HTR-8/SVneo (cell line): ENCODE measurements at regions not wholly inside any gene's neighbourhood (a gene's known extent, or its start where the extent isn't known, plus 50 kb on each side); places are given as distances from the start of the nearest gene placed in this dataset.
"Not testable (repeated sequence)": the region's sequence is repeated elsewhere in the genome, so short reads cannot be mapped to it uniquely, and the experiment has no call there.

Experiments
- DNase-seq: peaks from one replicate; pipeline ENCODE4 v3.0.0; 2011; ENCODE audit warnings: low spot score, mixed read lengths; ENCODE audit not compliant: insufficient read length
- FAIRE-seq: peaks from 2 replicates; lab custom pipeline; 2011; peaks lifted over from hg19 to GRCh38; lab: Jason Lieb, UNC

- FAIRE-seq, result no peak
Measured at GRCh38 chr7:149683898-149684297, 89.5 kb downstream of the ZNF467 start.

GRCh38 chr7:149683181-149683580 is 90.2 kb downstream of the ZNF467 start:
- DNase-seq, result no peak
- no peak for FAIRE-seq

More at GRCh38 chr7:149683898-149684297, 89.5 kb downstream of the ZNF467 start:
- no peak for DNase-seq

GRCh38 chr7:149682038-149682437 is 91.3 kb downstream of the ZNF467 start:
- FAIRE-seq, result no peak
- DNase-seq, result no peak

GRCh38 chr7:149681274-149681673 is 92.1 kb downstream of the ZNF467 start:
- FAIRE-seq (no peak), DNase-seq (no peak)

GRCh38 chr7:149680331-149681025 is 92.9 kb downstream of the ZNF467 start:
- no peak for FAIRE-seq
- DNase-seq, result no peak

GRCh38 chr7:149674728-149675385 is 98.5 kb downstream of the ZNF467 start:
- DNase-seq, FAIRE-seq: not testable (repeated sequence)

- FAIRE-seq (no peak), DNase-seq (no peak)
Measured at GRCh38 chr7:149673006-149673405, 100.4 kb downstream of the ZNF467 start.

- FAIRE-seq (no peak), DNase-seq (no peak)
Measured at GRCh38 chr7:149670288-149670687, 103.1 kb downstream of the ZNF467 start.

GRCh38 chr7:149669121-149669818 is 104.1 kb downstream of the ZNF467 start:
- FAIRE-seq (no peak), DNase-seq (no peak)

- no peak for FAIRE-seq
- no peak for DNase-seq
Measured at GRCh38 chr7:149666360-149666945, 106.9 kb downstream of the ZNF467 start.

- DNase-seq, FAIRE-seq: not testable (repeated sequence)
Measured at GRCh38 chr7:149665618-149666017, 107.8 kb downstream of the ZNF467 start.

- FAIRE-seq, result no peak
- no peak for DNase-seq
Measured at GRCh38 chr7:149664666-149665065, 108.7 kb downstream of the ZNF467 start.

GRCh38 chr7:149664176-149664575 is 109.2 kb downstream of the ZNF467 start:
- DNase-seq, result no peak
- no peak for FAIRE-seq

GRCh38 chr7:149662591-149663095 is 110.7 kb downstream of the ZNF467 start:
- no peak for DNase-seq
- no peak for FAIRE-seq

GRCh38 chr7:149655784-149656183 is 117.6 kb downstream of the ZNF467 start:
- DNase-seq (no peak), FAIRE-seq (no peak)

GRCh38 chr7:149654588-149654987 is 118.8 kb downstream of the ZNF467 start:
- FAIRE-seq, result no peak

GRCh38 chr7:149650190-149650589 is 123.2 kb downstream of the ZNF467 start:
- FAIRE-seq, DNase-seq: not testable (repeated sequence)

More at GRCh38 chr7:149654588-149654987, 118.8 kb downstream of the ZNF467 start:
- DNase-seq, result no peak

GRCh38 chr7:149644754-149645153 is 128.6 kb downstream of the ZNF467 start:
- DNase-seq (no peak), FAIRE-seq (no peak)

- DNase-seq (no peak), FAIRE-seq (no peak)
Measured at GRCh38 chr7:149642589-149642988, 130.8 kb downstream of the ZNF467 start.

GRCh38 chr7:149638566-149639320 is 134.6 kb downstream of the ZNF467 start:
- DNase-seq, result no peak
- no peak for FAIRE-seq
